Thyroid gland (tissue), 4 donors: ENCODE measurements at regions not wholly inside any gene's neighbourhood (a gene's known extent, or its start where the extent isn't known, plus 50 kb on each side); places are given as distances from the start of the nearest gene placed in this dataset.

Experiments
- CTCF ChIP-seq, 6 experiments: fragments of 200-600 bp in 3 of 6; fragments of 450-650 bp in 3 of 6; sonication (generic) in 3 of 6; IDR thresholded peaks; one replicate each; pipeline ENCODE4 v1.5.1; 2016 to 2019; ENCODE audit warnings: antibody characterized with exemption in 6 of 6, mild to moderate bottlenecking in 2 of 6, inconsistent platforms in 1 of 6, moderate library complexity in 1 of 6
- POLR2A ChIP-seq, 2 donors: fragments of 450-650 bp; IDR thresholded peaks; one replicate each; pipeline ENCODE4 v1.6.1; 2017; ENCODE audit warnings: antibody characterized with exemption in 2 of 2, mild to moderate bottlenecking in 2 of 2, moderate library complexity in 1 of 2

GRCh38 chr2:60072609-60073008 lies 480.8 kb downstream of the BCL11A start:
- no peak for TF ChIP-seq CTCF (IDR thresholded peaks at IDR 0.05)
- TF ChIP-seq POLR2A (IDR thresholded peaks at IDR 0.05) = no peak
